Keratinocyte (primary cell): ENCODE measurements at regions not wholly inside any gene's neighbourhood (a gene's known extent, or its start where the extent isn't known, plus 50 kb on each side); places are given as distances from the start of the nearest gene placed in this dataset.

Experiments used
- CTCF ChIP-seq, 3 experiments: IDR thresholded peaks in 1 of 3; conservative IDR thresholded peaks in 1 of 3; optimal IDR thresholded peaks in 1 of 3; 2 replicates in 2 of 3; 3 replicates in 1 of 3; pipeline versions ENCODE3 to v1.5.1; 2011; ENCODE audit warnings: low read length in 3 of 3, mild to moderate bottlenecking in 3 of 3, moderate library complexity in 2 of 3, control low read depth in 1 of 3, inconsistent platforms in 1 of 3; ENCODE audit not compliant: insufficient read depth in 2 of 3; ENCODE audit errors: extremely low read depth in 1 of 3
- EZH2 ChIP-seq: IDR thresholded peaks from one replicate; pipeline ENCODE4 v1.6.1; 2012; ENCODE audit warnings: inconsistent platforms, mild to moderate bottlenecking, low read length, moderate library complexity

GRCh38 chr20:39190666-39191570 is 228.8 kb downstream of the DHX35 start:
- TF ChIP-seq CTCF (optimal IDR thresholded peaks at IDR 0.05 in 1 of 3, IDR thresholded peaks at IDR 0.05 in 1 of 3, conservative IDR thresholded peaks at IDR 0.05 in 1 of 3; ENCODE audit: extremely low read depth in 1 of 3, insufficient read depth in 2 of 3, low read length in 3 of 3): no peak
- TF ChIP-seq EZH2: no peak
